Gastroesophageal sphincter (tissue), 4 donors: ENCODE measurements at regions not wholly inside any gene's neighbourhood (a gene's known extent, or its start where the extent isn't known, plus 50 kb on each side); places are given as distances from the start of the nearest gene placed in this dataset.

Experiments used
- ATAC-seq: fragments of 150-250 bp; one replicate; pipeline ENCODE4 v1.9.1; 2016; ENCODE audit warnings: mild to moderate bottlenecking, moderate library complexity
- H3K27ac ChIP-seq, 4 donors: fragments of 200-600 bp; sonication (generic) in 3 of 4; 1 replicate in 3 of 4; 2 replicates in 1 of 4; pipeline ENCODE4 v1.5.1; 2016 to 2019
- H3K27me3 ChIP-seq: fragments of 200-600 bp; sonication (generic); one replicate; pipeline ENCODE4 v1.5.1; 2019
- H3K36me3 ChIP-seq, 2 donors: fragments of 200-600 bp; sonication (generic); one replicate each; pipeline ENCODE4 v1.5.1; 2019; ENCODE audit warnings: control low read depth in 1 of 2
- H3K4me1 ChIP-seq, 3 donors: fragments of 200-600 bp; sonication (generic); 1 replicate in 2 of 3; 2 replicates in 1 of 3; pipeline ENCODE4 v1.5.1; 2016 to 2019; ENCODE audit warnings: control low read depth in 2 of 3
- H3K4me3 ChIP-seq, 2 donors: fragments of 200-600 bp; sonication (generic); one replicate each; pipeline ENCODE4 v1.5.1; 2019; ENCODE audit warnings: mild to moderate bottlenecking in 1 of 2, moderate library complexity in 1 of 2
- H3K9me3 ChIP-seq, 3 donors: fragments of 200-600 bp; sonication (generic); one replicate each; pipeline ENCODE4 v1.5.1; 2017 to 2019; ENCODE audit warnings: control low read depth in 2 of 3
- CTCF ChIP-seq, 4 experiments: fragments of 200-600 bp in 2 of 4; fragments of 450-650 bp in 2 of 4; sonication (generic) in 1 of 4; IDR thresholded peaks; one replicate each; pipeline ENCODE4 v1.5.1; 2017 to 2019; ENCODE audit warnings: antibody characterized with exemption in 4 of 4, mild to moderate bottlenecking in 2 of 4, moderate library complexity in 2 of 4
- EP300 ChIP-seq: sonication (generic); formaldehyde crosslinking; IDR thresholded peaks from one replicate; pipeline ENCODE4 v1.6.1; 2017; ENCODE audit warnings: antibody characterized with exemption, mild to moderate bottlenecking
- POLR2A ChIP-seq, 2 donors: fragments of 450-650 bp; IDR thresholded peaks; one replicate each; pipeline ENCODE4 v1.6.1; 2017; ENCODE audit warnings: antibody characterized with exemption in 2 of 2, mild to moderate bottlenecking in 2 of 2, moderate library complexity in 1 of 2
- POLR2AphosphoS5 ChIP-seq: sonication (generic); formaldehyde crosslinking; IDR thresholded peaks from one replicate; pipeline ENCODE4 v1.6.1; 2017; ENCODE audit warnings: antibody characterized with exemption
- WGBS, 2 donors: methylation state at CpG; one replicate each; pipeline ENCODE4 v1.1.5; 2018; ENCODE audit warnings: low coverage in 1 of 2; 5-methylcytosine and 5-hydroxymethylcytosine counted together

- H3K9me3 ChIP-seq: no peaks in the 10 kb centered on the region
- no peak for TF ChIP-seq CTCF (IDR thresholded peaks at IDR 0.05)
- no peak for TF ChIP-seq EP300
- TF ChIP-seq POLR2A (IDR thresholded peaks at IDR 0.05): no peak
- TF ChIP-seq POLR2AphosphoS5: no peak
- no peak overlapping the region for H3K27ac ChIP-seq
- no peaks in the 10 kb centered on the region for H3K4me1 ChIP-seq
- ATAC-seq: peak; percentile 28
- H3K4me3 ChIP-seq: no peak overlapping the region
- H3K27me3 ChIP-seq: no peaks in the 10 kb centered on the region
- WGBS, 2 donors: 29 to 68% methylated on average over 1 to 2 of the region's 2 CpGs
- H3K36me3 ChIP-seq: no peaks in the 10 kb centered on the region
These were observed 77.5 kb downstream of the BLID start for GRCh38 chr11:122038543-122038942.

GRCh38 chr11:122037911-122038310 is 78.1 kb downstream of the BLID start:
- TF ChIP-seq POLR2AphosphoS5: no peak
- H3K9me3 ChIP-seq: no peaks in the 10 kb centered on the region
- H3K4me3 ChIP-seq: no peak overlapping the region
- no peaks in the 10 kb centered on the region for H3K27me3 ChIP-seq
- H3K4me1 ChIP-seq: no peaks in the 10 kb centered on the region
- no peak for ATAC-seq
- no peak overlapping the region for H3K27ac ChIP-seq
- H3K36me3 ChIP-seq: no peaks in the 10 kb centered on the region

- Histone ChIP-seq H3K27ac (no peak overlapping the region), H3K4me1 (no peaks in the 10 kb centered on the region), H3K27me3 (no peaks in the 10 kb centered on the region), H3K36me3 (no peaks in the 10 kb centered on the region), H3K9me3 (no peaks in the 10 kb centered on the region), H3K4me3 (no peak overlapping the region)
- ATAC-seq: no peak
- TF ChIP-seq CTCF (IDR thresholded peaks at IDR 0.05) (no peak), POLR2A (IDR thresholded peaks at IDR 0.05) (no peak), POLR2AphosphoS5 (no peak), EP300 (no peak)
- WGBS, 2 donors: 73 to 80% methylated on average over 6 of the region's 6 CpGs
These were observed 79.5 kb downstream of the BLID start for GRCh38 chr11:122036493-122036892.

GRCh38 chr11:122036018-122036417 is 80.0 kb downstream of the BLID start:
- Histone ChIP-seq H3K36me3 (no peaks in the 10 kb centered on the region), H3K4me1 (no peaks in the 10 kb centered on the region), H3K4me3 (no peak overlapping the region), H3K9me3 (no peaks in the 10 kb centered on the region), H3K27ac (no peak overlapping the region), H3K27me3 (no peaks in the 10 kb centered on the region)
- no peak for TF ChIP-seq POLR2AphosphoS5
- no peak for TF ChIP-seq POLR2A (IDR thresholded peaks at IDR 0.05)
- no peak for TF ChIP-seq EP300
- TF ChIP-seq CTCF (IDR thresholded peaks at IDR 0.05): no peak
- 18 to 80% methylated on average over 1 of the region's 1 CpG for WGBS, 2 donors
- peak; percentile 39 for ATAC-seq

- no peak overlapping the region for H3K4me3 ChIP-seq
- H3K27ac ChIP-seq: no peak overlapping the region
- peaks cover 0 to 9% of the 10 kb centered on the region in 2 donors for H3K36me3 ChIP-seq
- no peak for TF ChIP-seq EP300
- no peak for TF ChIP-seq POLR2AphosphoS5
- TF ChIP-seq POLR2A (IDR thresholded peaks at IDR 0.05): no peak
- no peak for TF ChIP-seq CTCF (IDR thresholded peaks at IDR 0.05)
- no peak for ATAC-seq
- no peaks in the 10 kb centered on the region for H3K27me3 ChIP-seq
- H3K4me1 ChIP-seq: no peaks in the 10 kb centered on the region
- WGBS, 2 donors: 93 to 100% methylated on average over 2 of the region's 2 CpGs
- no peaks in the 10 kb centered on the region for H3K9me3 ChIP-seq
These were observed 82.4 kb downstream of the BLID start for GRCh38 chr11:122033631-122034030.

- H3K9me3 ChIP-seq: no peaks in the 10 kb centered on the region
- no peaks in the 10 kb centered on the region for H3K27me3 ChIP-seq
- H3K36me3 ChIP-seq: peaks cover 0 to 14% of the 10 kb centered on the region in 2 donors
- H3K27ac ChIP-seq: no peak overlapping the region
- H3K4me1 ChIP-seq: no peaks in the 10 kb centered on the region
- no peak for TF ChIP-seq POLR2AphosphoS5
- no peak for TF ChIP-seq EP300
- TF ChIP-seq POLR2A (IDR thresholded peaks at IDR 0.05): no peak
- TF ChIP-seq CTCF (IDR thresholded peaks at IDR 0.05): no peak
- no peak for ATAC-seq
- WGBS, 2 donors: 53 to 59% methylated on average over 2 of the region's 2 CpGs
- H3K4me3 ChIP-seq: no peak overlapping the region
These were observed 82.8 kb downstream of the BLID start for GRCh38 chr11:122033193-122033592.
